K562 (cell line): ENCODE measurements at regions not wholly inside any gene's neighbourhood (a gene's known extent, or its start where the extent isn't known, plus 50 kb on each side); places are given as distances from the start of the nearest gene placed in this dataset.

Experiments
- ETS2 ChIP-seq: IDR thresholded peaks from 2 replicates; pipeline ENCODE4 v1.6.1; 2016; ENCODE audit warnings: borderline replicate concordance, missing genetic modification characterization, mild to moderate bottlenecking, moderate library complexity, missing compliant biosample characterization; ENCODE audit not compliant: poor library complexity, severe bottlenecking
- KAT7 ChIP-seq: sonication (generic); formaldehyde crosslinking; IDR thresholded peaks from 2 replicates; pipeline ENCODE4 v1.8.0; 2022; ENCODE audit warnings: missing genetic modification reagents, mild to moderate bottlenecking, borderline replicate concordance
- MBD2 ChIP-seq: sonication (generic); IDR thresholded peaks from 2 replicates; pipeline ENCODE4 v1.6.1; 2016; ENCODE audit warnings: low read depth, borderline replicate concordance
- MEF2D ChIP-seq: conservative IDR thresholded peaks from 2 replicates; pipeline ENCODE4 v1.6.1; 2016; ENCODE audit warnings: low read depth, missing genetic modification characterization, missing compliant biosample characterization
- MYC ChIP-seq, 2 experiments: fragments of 250-450 bp in 1 of 2; sonication (Bioruptor Pico) in 1 of 2; IDR thresholded peaks; 2 replicates each; pipeline versions ENCODE4 v1.5.1 to v1.6.1; 2012 to 2021; ENCODE audit warnings: low read depth in 2 of 2, borderline replicate concordance in 1 of 2, improper control_type of control experiment in 1 of 2, low read length in 1 of 2, mild to moderate bottlenecking in 1 of 2, moderate library complexity in 1 of 2
- PML ChIP-seq: IDR thresholded peaks from 2 replicates; pipeline ENCODE4 v1.6.1; 2012; ENCODE audit warnings: low read length, inconsistent platforms
- POLR3A ChIP-seq: IDR thresholded peaks from 2 replicates; pipeline ENCODE4 v1.6.1; 2011; ENCODE audit warnings: borderline replicate concordance, mild to moderate bottlenecking, moderate library complexity; ENCODE audit not compliant: insufficient read length, insufficient read depth; ENCODE audit errors: extremely low read depth
- PRMT5 ChIP-seq: sonication (generic); formaldehyde crosslinking; IDR thresholded peaks from 2 replicates; pipeline ENCODE4 v1.5.0; 2020; ENCODE audit warnings: missing genetic modification reagents
- TBP ChIP-seq: optimal IDR thresholded peaks from 2 replicates; pipeline ENCODE3; 2011; ENCODE audit warnings: low read depth, low read length, improper control_type of control experiment
- USF2 ChIP-seq: sonication (generic); formaldehyde crosslinking; IDR thresholded peaks from 2 replicates; pipeline ENCODE4 v1.5.0; 2020; ENCODE audit warnings: missing genetic modification reagents
- YY1 ChIP-seq, 3 experiments: IDR thresholded peaks; 2 replicates each; pipeline ENCODE4 v1.6.1; 2011; ENCODE audit warnings: low read length in 2 of 3, mild to moderate bottlenecking in 2 of 3, moderate library complexity in 2 of 3, borderline replicate concordance in 1 of 3, control low read depth in 1 of 3, low read depth in 1 of 3; ENCODE audit not compliant: insufficient read depth in 3 of 3, insufficient replicate concordance in 2 of 3, control insufficient read depth in 1 of 3, insufficient read length in 1 of 3; ENCODE audit errors: extremely low read depth in 1 of 3
- ZEB2 ChIP-seq: fragments of 450-650 bp; IDR thresholded peaks from 2 replicates; pipeline ENCODE4 v1.6.1; 2016
- ZNF668 ChIP-seq: fragments of 250-450 bp; sonication (Bioruptor Pico); IDR thresholded peaks from 2 replicates; pipeline ENCODE4 v1.8.0; 2022; ENCODE audit warnings: mild to moderate bottlenecking, inconsistent platforms
- ZNF695 ChIP-seq: fragments of 450-650 bp; formaldehyde crosslinking; IDR thresholded peaks from 2 replicates; pipeline ENCODE4 v1.4.0; 2020; ENCODE audit warnings: mild to moderate bottlenecking, moderate library complexity
- TF ChIP-seq, protein P1 (sequence below): fragments of 150-350 bp; conservative IDR thresholded peaks from 2 replicates; pipeline ENCODE4 v1.6.1; 2014; ENCODE audit warnings: low read length
- TF ChIP-seq, protein P2 (sequence below): IDR thresholded peaks from 2 replicates; pipeline ENCODE4 v1.6.1; 2011; ENCODE audit not compliant: insufficient read length; ENCODE audit errors: extremely low read depth
- TF ChIP-seq, protein P3 (sequence below): fragments of 250-450 bp; sonication (Bioruptor Pico); IDR thresholded peaks from 2 replicates; pipeline ENCODE4 v1.5.1; 2021; ENCODE audit warnings: mild to moderate bottlenecking
- TF ChIP-seq, protein P4 (sequence below): fragments of 450-650 bp; formaldehyde crosslinking; IDR thresholded peaks from 2 replicates; pipeline ENCODE4 v1.4.0; 2020; ENCODE audit warnings: mild to moderate bottlenecking, moderate library complexity

GRCh38 chr3:152205097-152205593, 63.6 kb upstream of the MBNL1 start (continued):
- TF ChIP-seq, protein P1, sequence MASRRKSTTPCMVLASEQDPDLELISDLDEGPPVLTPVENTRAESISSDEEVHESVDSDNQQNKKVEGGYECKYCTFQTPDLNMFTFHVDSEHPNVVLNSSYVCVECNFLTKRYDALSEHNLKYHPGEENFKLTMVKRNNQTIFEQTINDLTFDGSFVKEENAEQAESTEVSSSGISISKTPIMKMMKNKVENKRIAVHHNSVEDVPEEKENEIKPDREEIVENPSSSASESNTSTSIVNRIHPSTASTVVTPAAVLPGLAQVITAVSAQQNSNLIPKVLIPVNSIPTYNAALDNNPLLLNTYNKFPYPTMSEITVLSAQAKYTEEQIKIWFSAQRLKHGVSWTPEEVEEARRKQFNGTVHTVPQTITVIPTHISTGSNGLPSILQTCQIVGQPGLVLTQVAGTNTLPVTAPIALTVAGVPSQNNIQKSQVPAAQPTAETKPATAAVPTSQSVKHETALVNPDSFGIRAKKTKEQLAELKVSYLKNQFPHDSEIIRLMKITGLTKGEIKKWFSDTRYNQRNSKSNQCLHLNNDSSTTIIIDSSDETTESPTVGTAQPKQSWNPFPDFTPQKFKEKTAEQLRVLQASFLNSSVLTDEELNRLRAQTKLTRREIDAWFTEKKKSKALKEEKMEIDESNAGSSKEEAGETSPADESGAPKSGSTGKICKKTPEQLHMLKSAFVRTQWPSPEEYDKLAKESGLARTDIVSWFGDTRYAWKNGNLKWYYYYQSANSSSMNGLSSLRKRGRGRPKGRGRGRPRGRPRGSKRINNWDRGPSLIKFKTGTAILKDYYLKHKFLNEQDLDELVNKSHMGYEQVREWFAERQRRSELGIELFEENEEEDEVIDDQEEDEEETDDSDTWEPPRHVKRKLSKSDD: no peak
- TF ChIP-seq ZNF695 (CRISPR knock-in tag) (no peak), PRMT5 (no peak), PML (no peak), YY1 (IDR thresholded peaks at IDR 0.05; ENCODE audit: borderline replicate concordance in 1 of 3, control insufficient read depth in 1 of 3, extremely low read depth in 1 of 3, insufficient read depth in 3 of 3, insufficient read length in 1 of 3, insufficient replicate concordance in 2 of 3, low read depth in 1 of 3, low read length in 2 of 3) (no peak), TBP (peak; percentile 83), ETS2 (no peak), MBD2 (no peak; the same call in 1 of the 2 replicates), MEF2D (tag) (no peak), ZEB2 (0 out of 2 replicates have a peak, but pooled peaks have one; percentile 20), USF2 (CRISPR knock-in tag) (no peak), POLR3A (no peak), ZNF668 (CRISPR knock-in tag) (no peak), KAT7 (no peak), MYC (IDR thresholded peaks at IDR 0.05; ENCODE audit: low read depth, low read length) (0 out of 2 replicates have a peak, but pooled peaks have one; percentile 17), MYC (CRISPR knock-in tag; IDR thresholded peaks at IDR 0.05; ENCODE audit: borderline replicate concordance, low read depth) (no peak)
- TF ChIP-seq, protein P2, sequence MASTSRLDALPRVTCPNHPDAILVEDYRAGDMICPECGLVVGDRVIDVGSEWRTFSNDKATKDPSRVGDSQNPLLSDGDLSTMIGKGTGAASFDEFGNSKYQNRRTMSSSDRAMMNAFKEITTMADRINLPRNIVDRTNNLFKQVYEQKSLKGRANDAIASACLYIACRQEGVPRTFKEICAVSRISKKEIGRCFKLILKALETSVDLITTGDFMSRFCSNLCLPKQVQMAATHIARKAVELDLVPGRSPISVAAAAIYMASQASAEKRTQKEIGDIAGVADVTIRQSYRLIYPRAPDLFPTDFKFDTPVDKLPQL: peak; percentile 29
- TF ChIP-seq, protein P3, sequence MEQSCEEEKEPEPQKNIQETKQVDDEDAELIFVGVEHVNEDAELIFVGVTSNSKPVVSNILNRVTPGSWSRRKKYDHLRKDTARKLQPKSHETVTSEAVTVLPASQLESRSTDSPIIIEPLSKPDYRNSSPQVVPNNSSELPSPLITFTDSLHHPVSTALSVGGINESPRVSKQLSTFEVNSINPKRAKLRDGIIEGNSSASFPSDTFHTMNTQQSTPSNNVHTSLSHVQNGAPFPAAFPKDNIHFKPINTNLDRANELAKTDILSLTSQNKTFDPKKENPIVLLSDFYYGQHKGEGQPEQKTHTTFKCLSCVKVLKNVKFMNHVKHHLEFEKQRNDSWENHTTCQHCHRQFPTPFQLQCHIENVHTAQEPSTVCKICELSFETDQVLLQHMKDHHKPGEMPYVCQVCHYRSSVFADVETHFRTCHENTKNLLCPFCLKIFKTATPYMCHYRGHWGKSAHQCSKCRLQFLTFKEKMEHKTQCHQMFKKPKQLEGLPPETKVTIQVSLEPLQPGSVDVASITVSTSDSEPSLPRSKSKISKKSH (CRISPR knock-in tag): no peak
- TF ChIP-seq, protein P4, sequence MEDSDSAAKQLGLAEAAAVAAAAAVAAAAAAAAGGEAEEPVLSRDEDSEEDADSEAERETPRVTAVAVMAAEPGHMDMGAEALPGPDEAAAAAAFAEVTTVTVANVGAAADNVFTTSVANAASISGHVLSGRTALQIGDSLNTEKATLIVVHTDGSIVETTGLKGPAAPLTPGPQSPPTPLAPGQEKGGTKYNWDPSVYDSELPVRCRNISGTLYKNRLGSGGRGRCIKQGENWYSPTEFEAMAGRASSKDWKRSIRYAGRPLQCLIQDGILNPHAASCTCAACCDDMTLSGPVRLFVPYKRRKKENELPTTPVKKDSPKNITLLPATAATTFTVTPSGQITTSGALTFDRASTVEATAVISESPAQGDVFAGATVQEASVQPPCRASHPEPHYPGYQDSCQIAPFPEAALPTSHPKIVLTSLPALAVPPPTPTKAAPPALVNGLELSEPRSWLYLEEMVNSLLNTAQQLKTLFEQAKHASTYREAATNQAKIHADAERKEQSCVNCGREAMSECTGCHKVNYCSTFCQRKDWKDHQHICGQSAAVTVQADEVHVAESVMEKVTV (CRISPR knock-in tag): no peak
